ENCODE measurements at regions not wholly inside any gene's neighbourhood (a gene's known extent, or its start where the extent isn't known, plus 50 kb on each side); places are given as distances from the start of the nearest gene placed in this dataset.

DNA sequence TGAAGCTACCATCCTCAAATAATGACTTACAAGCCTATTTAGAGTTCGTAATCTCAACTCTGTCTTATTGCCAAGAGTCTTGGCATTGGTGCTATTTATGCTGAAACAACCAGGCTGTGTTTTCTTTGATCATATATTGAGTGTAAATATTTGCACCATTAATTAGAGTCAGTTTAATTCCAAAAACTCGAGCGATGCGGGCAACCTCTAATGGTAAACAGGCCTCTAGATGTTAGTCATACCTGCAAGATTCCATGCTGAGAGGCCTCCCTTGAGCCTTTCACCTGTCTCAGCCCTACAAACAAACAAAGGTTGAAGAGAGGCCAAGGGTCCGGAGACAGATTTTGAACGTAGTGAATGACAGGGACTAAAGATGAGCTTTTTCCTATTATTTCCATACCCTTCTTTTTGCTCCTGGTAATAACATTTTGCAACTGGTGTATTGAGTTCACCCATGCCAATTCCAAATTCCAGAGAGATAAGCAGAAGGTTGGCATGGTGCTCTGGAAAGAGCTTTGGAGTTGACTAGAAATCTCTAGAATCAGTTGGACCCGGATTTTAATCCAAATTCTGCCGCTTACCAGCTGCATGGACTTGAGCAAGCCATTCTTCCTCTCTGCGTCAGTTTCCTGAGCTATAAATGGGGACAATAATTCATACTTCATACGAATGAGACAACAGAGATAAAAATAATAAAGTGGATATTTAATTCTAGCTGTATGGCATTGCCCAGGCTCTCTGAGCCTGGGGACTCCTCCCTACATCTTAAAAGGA is 99.1 kb upstream of the ANO1 start:
- Histone ChIP-seq H3K36me3 (ENCODE audit: low read length) (no peaks in the 10 kb centered on the region), H3K27me3 (ENCODE audit: low read length) (no peaks in the 10 kb centered on the region), H2AFZ (ENCODE audit: low read depth, low read length, severe bottlenecking) (no peak overlapping the region), H3K4me2 (ENCODE audit: low read depth, low read length, poor library complexity, severe bottlenecking) (no peak overlapping the region), H3K9me3 (ENCODE audit: insufficient read depth, low read length) (no peaks in the 10 kb centered on the region), H3K79me2 (ENCODE audit: insufficient read depth, low read length) (no peaks in the 10 kb centered on the region), H3K4me3 (ENCODE audit: insufficient read depth, low read length, poor library complexity, severe bottlenecking) (no peak overlapping the region), H3K27ac (ENCODE audit: low read depth, low read length) (no peak overlapping the region), H3K9ac (ENCODE audit: low read length) (no peak overlapping the region), H3K9me2 (replicated peaks; ENCODE audit: insufficient read depth, low read length) (no peaks in the 10 kb centered on the region), H4K20me1 (ENCODE audit: low read depth, low read length) (no peaks in the 10 kb centered on the region), H3F3A (ENCODE audit: insufficient read depth) (no peaks in the 10 kb centered on the region)
- TF ChIP-seq EZH2phosphoT487 (conservative IDR thresholded peaks at IDR 0.05; ENCODE audit: low read length) (no peak), CTCF (IDR thresholded peaks at IDR 0.05; ENCODE audit: insufficient read depth, low read length, poor library complexity, severe bottlenecking) (no peak)

- Histone ChIP-seq H3K9me3 (ENCODE audit: insufficient read depth, low read length) (no peaks in the 10 kb centered on the region), H3F3A (ENCODE audit: insufficient read depth) (no peaks in the 10 kb centered on the region), H3K4me3 (ENCODE audit: insufficient read depth, low read length, poor library complexity, severe bottlenecking) (no peak overlapping the region), H3K27me3 (ENCODE audit: low read length) (no peaks in the 10 kb centered on the region), H3K9me2 (replicated peaks; ENCODE audit: insufficient read depth, low read length) (no peaks in the 10 kb centered on the region), H3K36me3 (ENCODE audit: low read length) (no peaks in the 10 kb centered on the region), H3K4me2 (ENCODE audit: low read depth, low read length, poor library complexity, severe bottlenecking) (no peak overlapping the region), H3K79me2 (ENCODE audit: insufficient read depth, low read length) (no peaks in the 10 kb centered on the region), H3K9ac (ENCODE audit: low read length) (no peak overlapping the region), H4K20me1 (ENCODE audit: low read depth, low read length) (no peaks in the 10 kb centered on the region), H2AFZ (ENCODE audit: low read depth, low read length, severe bottlenecking) (no peak overlapping the region), H3K27ac (ENCODE audit: low read depth, low read length) (no peak overlapping the region)
- TF ChIP-seq CTCF (IDR thresholded peaks at IDR 0.05; ENCODE audit: insufficient read depth, low read length, poor library complexity, severe bottlenecking) (no peak), EZH2phosphoT487 (conservative IDR thresholded peaks at IDR 0.05; ENCODE audit: low read length) (no peak)
Observed at GRCh38 chr11:69979632-69980031, 98.5 kb upstream of the ANO1 start.

DNA sequence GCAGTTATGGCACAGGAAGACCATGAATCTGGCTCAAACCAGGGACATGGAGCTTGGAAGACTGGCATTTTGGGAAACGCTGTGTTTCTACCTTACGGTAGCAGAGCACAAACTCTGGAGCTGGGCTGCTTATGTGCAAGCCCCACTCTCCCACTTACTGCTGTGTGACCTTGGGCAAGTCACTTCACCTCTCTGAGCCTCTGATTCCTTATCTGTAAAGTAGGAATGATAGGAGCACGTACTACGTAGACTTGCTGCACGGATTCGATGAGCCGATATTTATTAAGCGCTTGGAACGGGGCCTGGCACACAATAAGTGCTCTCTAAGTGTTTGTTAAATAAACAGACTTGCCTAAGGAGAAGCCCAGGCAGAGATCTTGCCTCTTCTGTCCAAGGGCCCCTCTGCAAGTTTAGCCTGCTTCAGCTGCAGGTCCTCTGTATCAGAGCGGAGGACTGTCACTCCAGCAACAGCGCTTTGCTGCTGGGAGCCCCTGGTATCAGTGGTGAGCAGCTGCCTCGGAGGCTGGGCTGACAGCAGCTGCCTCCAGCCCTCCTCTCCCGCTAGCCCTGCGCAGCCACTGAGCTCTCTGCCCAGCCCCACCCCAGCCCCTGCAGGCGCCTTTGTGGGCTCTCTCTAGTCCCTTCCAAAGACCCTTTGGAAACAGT is 96.9 kb upstream of the ANO1 start:
- Histone ChIP-seq H3K4me3 (ENCODE audit: insufficient read depth, low read length, poor library complexity, severe bottlenecking) (no peak overlapping the region), H3K4me2 (ENCODE audit: low read depth, low read length, poor library complexity, severe bottlenecking) (no peak overlapping the region), H3K9me3 (ENCODE audit: insufficient read depth, low read length) (no peaks in the 10 kb centered on the region), H3K9me2 (replicated peaks; ENCODE audit: insufficient read depth, low read length) (no peaks in the 10 kb centered on the region), H4K20me1 (ENCODE audit: low read depth, low read length) (no peaks in the 10 kb centered on the region), H3K36me3 (ENCODE audit: low read length) (no peaks in the 10 kb centered on the region), H2AFZ (ENCODE audit: low read depth, low read length, severe bottlenecking) (no peak overlapping the region), H3K27me3 (ENCODE audit: low read length) (no peaks in the 10 kb centered on the region), H3K27ac (ENCODE audit: low read depth, low read length) (no peak overlapping the region), H3K9ac (ENCODE audit: low read length) (no peak overlapping the region), H3F3A (ENCODE audit: insufficient read depth) (no peaks in the 10 kb centered on the region), H3K79me2 (ENCODE audit: insufficient read depth, low read length) (no peaks in the 10 kb centered on the region)
- TF ChIP-seq CTCF (IDR thresholded peaks at IDR 0.05; ENCODE audit: insufficient read depth, low read length, poor library complexity, severe bottlenecking), result no peak
- TF ChIP-seq EZH2phosphoT487 (conservative IDR thresholded peaks at IDR 0.05; ENCODE audit: low read length), result no peak
